Mucosa of rectum (tissue), 2 donors: ENCODE measurements at regions not wholly inside any gene's neighbourhood (a gene's known extent, or its start where the extent isn't known, plus 50 kb on each side); places are given as distances from the start of the nearest gene placed in this dataset.

ENCODE experiments used
- H3K27ac ChIP-seq, 2 donors: one replicate each; pipeline ENCODE4 v1.7.0; 2013; ENCODE audit warnings: inconsistent platforms in 2 of 2, low read depth in 2 of 2, low read length in 2 of 2
- H3K27me3 ChIP-seq, 2 donors: one replicate each; pipeline ENCODE4 v1.7.0; 2013; ENCODE audit warnings: low read length in 2 of 2; ENCODE audit not compliant: control insufficient read depth in 2 of 2, insufficient read depth in 2 of 2
- H3K36me3 ChIP-seq, 2 donors: one replicate each; pipeline ENCODE4 v1.7.0; 2013; ENCODE audit warnings: low read length in 2 of 2; ENCODE audit not compliant: control insufficient read depth in 2 of 2, insufficient read depth in 2 of 2
- H3K4me1 ChIP-seq, 2 donors: one replicate each; pipeline ENCODE4 v1.7.0; 2013; ENCODE audit warnings: low read length in 2 of 2, mild to moderate bottlenecking in 1 of 2; ENCODE audit not compliant: control insufficient read depth in 2 of 2, insufficient read depth in 2 of 2
- H3K4me3 ChIP-seq, 2 donors: one replicate each; pipeline ENCODE4 v1.7.0; 2013; ENCODE audit warnings: low read length in 2 of 2
- H3K9ac ChIP-seq, 2 donors: one replicate each; pipeline ENCODE4 v1.7.0; 2013; ENCODE audit warnings: low read length in 2 of 2, low read depth in 1 of 2, mild to moderate bottlenecking in 1 of 2
- H3K9me3 ChIP-seq, 2 donors: one replicate each; pipeline ENCODE4 v1.7.0; 2013; ENCODE audit warnings: low read length in 2 of 2; ENCODE audit not compliant: control insufficient read depth in 2 of 2
- donor health status: healthy.
- donor health status: Normal muscosa, but diverticular disease.

DNA sequence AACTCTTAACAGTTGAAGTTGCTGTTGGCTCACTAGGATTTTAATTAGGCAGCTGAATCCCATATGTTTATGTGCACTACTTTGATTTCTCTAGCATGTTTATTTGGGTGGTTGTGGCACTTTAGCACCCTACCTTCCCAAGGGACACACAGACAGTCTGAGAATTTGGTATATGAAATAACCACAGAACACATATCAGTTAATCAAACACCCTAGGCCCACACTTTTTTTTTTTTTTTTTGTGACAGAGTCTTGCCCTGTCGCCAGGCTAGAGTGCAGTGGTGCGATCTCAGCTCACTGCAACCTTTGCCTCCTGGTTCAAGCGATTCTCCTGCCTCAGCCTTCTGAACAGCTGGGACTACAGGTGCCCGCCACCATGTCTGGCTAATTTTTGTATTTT, 130.5 kb downstream of the DCK start:
- H3K9me3 ChIP-seq, result no peaks in the 10 kb centered on the region
- H3K4me3 ChIP-seq, result no peak overlapping the region
- no peaks in the 10 kb centered on the region for H3K27me3 ChIP-seq
- no peaks in the 10 kb centered on the region for H3K36me3 ChIP-seq
- H3K9ac ChIP-seq, result no peak overlapping the region
- H3K27ac ChIP-seq, result no peak overlapping the region
- no peaks in the 10 kb centered on the region for H3K4me1 ChIP-seq

- no peak overlapping the region for H3K4me3 ChIP-seq
- no peaks in the 10 kb centered on the region for H3K9me3 ChIP-seq
- H3K9ac ChIP-seq, result no peak overlapping the region
- no peaks in the 10 kb centered on the region for H3K4me1 ChIP-seq
- H3K27ac ChIP-seq, result no peak overlapping the region
- H3K27me3 ChIP-seq, result no peaks in the 10 kb centered on the region
- H3K36me3 ChIP-seq, result no peaks in the 10 kb centered on the region
Observed at GRCh38 chr4:71125137-71125536, 131.7 kb downstream of the DCK start.

GRCh38 chr4:71126719-71127118, 133.3 kb downstream of the DCK start:
- no peak overlapping the region for H3K27ac ChIP-seq

GRCh38 chr4:71130827-71131603, 137.6 kb downstream of the DCK start:
- no peaks in the 10 kb centered on the region for H3K36me3 ChIP-seq
- no peak overlapping the region for H3K27ac ChIP-seq
- no peaks in the 10 kb centered on the region for H3K4me1 ChIP-seq
- no peaks in the 10 kb centered on the region for H3K27me3 ChIP-seq
- H3K9ac ChIP-seq, result peak overlapping the region in 1 of 2 donors; percentile 26
- no peaks in the 10 kb centered on the region for H3K9me3 ChIP-seq
- H3K4me3 ChIP-seq, result no peak overlapping the region

More at GRCh38 chr4:71126719-71127118, 133.3 kb downstream of the DCK start:
- no peaks in the 10 kb centered on the region for H3K9me3 ChIP-seq
- no peak overlapping the region for H3K9ac ChIP-seq
- no peaks in the 10 kb centered on the region for H3K36me3 ChIP-seq
- H3K4me1 ChIP-seq, result no peaks in the 10 kb centered on the region
- no peaks in the 10 kb centered on the region for H3K27me3 ChIP-seq
- H3K4me3 ChIP-seq, result no peak overlapping the region

DNA sequence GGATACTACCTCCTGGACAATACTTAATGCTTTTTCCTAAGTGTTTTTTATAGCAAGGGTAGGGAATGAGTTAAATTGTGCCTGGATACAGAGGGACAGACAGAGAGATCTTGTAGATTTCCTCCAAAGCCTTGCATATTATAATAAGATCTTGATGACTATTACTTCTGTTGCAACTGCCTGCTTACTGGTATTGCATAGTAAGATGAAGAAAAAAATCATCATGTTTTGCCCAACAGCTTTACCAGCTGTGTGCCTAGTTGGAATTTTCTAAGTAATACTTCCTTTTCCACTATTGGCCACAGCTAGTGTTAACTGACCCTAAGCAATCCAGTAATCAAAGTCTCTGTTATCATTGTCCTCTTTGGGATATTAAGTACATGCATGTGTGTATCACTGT, 139.0 kb downstream of the DCK start:
- Histone ChIP-seq H3K27me3 (no peaks in the 10 kb centered on the region), H3K4me1 (no peaks in the 10 kb centered on the region), H3K9me3 (no peaks in the 10 kb centered on the region), H3K27ac (no peak overlapping the region), H3K9ac (no peak overlapping the region), H3K4me3 (no peak overlapping the region), H3K36me3 (no peaks in the 10 kb centered on the region)

DNA sequence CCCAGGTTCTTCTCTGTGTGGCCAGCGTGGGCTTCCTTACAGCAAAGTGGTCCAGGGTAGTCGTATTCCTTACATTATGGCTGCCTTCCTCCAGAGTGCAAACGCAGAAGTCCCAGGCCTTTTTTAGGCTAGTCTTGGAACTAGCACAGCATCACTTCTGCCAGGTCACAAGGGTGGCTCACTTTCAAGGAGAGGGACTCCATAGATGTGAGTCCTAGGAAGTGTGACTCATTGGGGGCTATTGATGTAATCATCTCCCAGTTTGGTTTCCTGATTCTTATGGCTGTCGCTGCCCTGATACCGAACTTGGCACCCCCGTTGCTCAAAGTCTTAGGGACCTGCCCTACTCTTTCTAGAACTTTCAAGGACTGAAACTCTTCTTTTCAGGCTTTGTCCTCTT, 140.0 kb downstream of the DCK start:
- H3K4me1 ChIP-seq, result no peaks in the 10 kb centered on the region
- no peaks in the 10 kb centered on the region for H3K9me3 ChIP-seq
- no peak overlapping the region for H3K9ac ChIP-seq

DNA sequence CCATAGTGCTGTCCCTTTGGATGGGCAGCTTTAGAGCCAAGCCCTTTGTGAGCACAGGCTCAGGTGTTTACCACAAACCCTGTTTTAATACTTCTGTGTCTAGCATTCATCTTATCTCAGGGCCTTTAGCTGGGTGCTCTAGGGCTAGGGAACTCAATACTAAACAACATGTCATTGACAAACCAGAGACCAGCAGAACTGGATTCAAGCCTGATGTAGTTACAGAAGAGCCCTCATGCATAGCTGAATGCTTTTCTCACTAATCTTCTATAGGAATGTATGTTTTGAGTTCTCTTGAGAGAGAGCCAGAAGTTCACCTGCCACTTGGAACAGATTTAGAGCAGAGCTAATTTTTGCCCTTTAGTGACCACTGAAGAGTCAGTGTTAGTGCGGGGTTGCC, 142.6 kb downstream of the DCK start:
- H3K9ac ChIP-seq, result no peak overlapping the region
- H3K27me3 ChIP-seq, result no peaks in the 10 kb centered on the region
- H3K36me3 ChIP-seq, result no peaks in the 10 kb centered on the region
- no peaks in the 10 kb centered on the region for H3K4me1 ChIP-seq
- H3K27ac ChIP-seq, result no peak overlapping the region
- no peak overlapping the region for H3K4me3 ChIP-seq
- H3K9me3 ChIP-seq, result no peaks in the 10 kb centered on the region

More for the DNA sequence above, 140.0 kb downstream of the DCK start:
- H3K27me3 ChIP-seq, result no peaks in the 10 kb centered on the region
- no peak overlapping the region for H3K4me3 ChIP-seq
- no peak overlapping the region for H3K27ac ChIP-seq
- no peaks in the 10 kb centered on the region for H3K36me3 ChIP-seq

GRCh38 chr4:71138007-71138615, 144.7 kb downstream of the DCK start:
- H3K27ac ChIP-seq, result no peak overlapping the region
- H3K9ac ChIP-seq, result no peak overlapping the region
- no peaks in the 10 kb centered on the region for H3K27me3 ChIP-seq
- no peaks in the 10 kb centered on the region for H3K36me3 ChIP-seq
- no peaks in the 10 kb centered on the region for H3K4me1 ChIP-seq
- no peak overlapping the region for H3K4me3 ChIP-seq
- no peaks in the 10 kb centered on the region for H3K9me3 ChIP-seq

- H3K9me3 ChIP-seq, result no peaks in the 10 kb centered on the region
- H3K36me3 ChIP-seq, result no peaks in the 10 kb centered on the region
- H3K9ac ChIP-seq, result no peak overlapping the region
- H3K4me1 ChIP-seq, result no peaks in the 10 kb centered on the region
- no peak overlapping the region for H3K4me3 ChIP-seq
- H3K27ac ChIP-seq, result no peak overlapping the region
- H3K27me3 ChIP-seq, result no peaks in the 10 kb centered on the region
Observed at GRCh38 chr4:71140563-71140962, 147.1 kb downstream of the DCK start.

DNA sequence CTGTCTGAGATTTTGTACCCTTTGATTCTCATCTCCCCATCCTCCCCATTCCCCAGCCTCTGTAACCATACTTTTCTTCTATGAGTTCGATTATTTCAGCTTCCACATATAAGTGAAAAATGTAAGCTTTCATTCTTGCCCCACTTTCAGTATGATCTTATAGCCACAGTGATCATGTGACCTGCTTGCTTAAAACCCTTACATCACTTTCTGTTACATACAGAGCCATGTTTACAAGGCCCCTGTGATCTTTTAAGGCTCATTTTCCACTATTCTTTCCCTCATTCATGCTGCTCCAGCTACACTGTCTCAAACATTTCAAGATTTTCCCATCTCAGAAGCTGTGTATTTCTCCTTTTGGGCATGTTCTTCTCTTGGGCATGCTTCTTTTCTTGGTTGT, 147.7 kb downstream of the DCK start:
- Histone ChIP-seq H3K9me3 (no peaks in the 10 kb centered on the region), H3K9ac (no peak overlapping the region), H3K27me3 (no peaks in the 10 kb centered on the region), H3K4me3 (no peak overlapping the region), H3K27ac (no peak overlapping the region), H3K36me3 (no peaks in the 10 kb centered on the region), H3K4me1 (no peaks in the 10 kb centered on the region)
